ENCODE measurements at regions not wholly inside any gene's neighbourhood (a gene's known extent, or its start where the extent isn't known, plus 50 kb on each side); places are given as distances from the start of the nearest gene placed in this dataset.
"Not testable (repeated sequence)": the region's sequence is repeated elsewhere in the genome, so short reads cannot be mapped to it uniquely, and the experiment has no call there.

DNA sequence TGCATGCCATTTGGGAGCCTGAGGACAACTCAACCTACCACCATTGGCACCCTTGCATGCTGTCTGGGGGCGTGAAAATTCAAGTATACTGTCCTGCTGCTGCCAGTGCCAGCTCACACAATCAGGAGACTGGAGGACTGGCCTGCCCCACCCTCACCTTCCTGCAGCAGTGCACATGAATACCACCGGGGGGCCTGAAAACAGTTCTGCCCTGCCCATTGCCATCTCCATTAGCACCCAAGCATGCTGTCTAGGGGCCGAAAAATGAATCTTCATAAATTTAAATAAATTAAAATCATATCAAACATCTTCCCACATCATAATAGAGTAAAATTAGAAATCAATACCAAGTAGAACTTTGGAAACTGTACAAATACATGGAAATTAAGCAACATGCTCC is 322.1 kb upstream of the TMPRSS15 start:
- Histone ChIP-seq H3K27ac (no peak overlapping the region), H3K4me3 (no peak overlapping the region), H3K27me3 (no peaks in the 10 kb centered on the region), H3K36me3 (no peaks in the 10 kb centered on the region), H3K9me3 (peaks cover 0 to 6% (median 0%) of the 10 kb centered on the region in 12 donors), H3K4me1 (no peaks in the 10 kb centered on the region)
- no peak for TF ChIP-seq POLR2A (IDR thresholded peaks at IDR 0.05)
- WGBS, 4 donors, result 63 to 77% (median 70%) methylated on average over 3 of the region's 3 CpGs
- DNase-seq, result no peak
- intact Hi-C loops (cut with DNase I), result no loop called here
- no peak for ATAC-seq

DNA sequence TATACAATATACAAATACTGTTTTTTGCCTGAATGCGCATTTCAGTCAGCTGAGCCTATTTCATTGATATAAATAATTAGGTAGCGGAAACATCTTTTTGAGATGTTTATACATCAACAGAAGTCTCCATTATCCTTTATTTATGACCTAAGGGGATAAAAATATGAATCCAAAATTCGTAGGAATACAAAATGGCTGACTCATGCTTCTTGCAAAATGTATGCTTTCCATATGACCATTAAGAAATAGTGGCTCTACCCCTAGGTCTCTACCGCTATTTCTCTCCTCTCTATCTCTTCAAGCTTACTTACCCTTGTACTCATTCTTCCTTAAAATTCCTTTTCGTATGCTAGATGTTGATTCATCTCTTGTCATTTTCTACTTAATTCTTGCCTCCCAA is 338.4 kb upstream of the TMPRSS15 start:
- H3K36me3 ChIP-seq, result no peaks in the 10 kb centered on the region
- no peaks in the 10 kb centered on the region for H3K4me1 ChIP-seq
- intact Hi-C loops (cut with DNase I), result no loop called here
- ATAC-seq (no peak), DNase-seq (no peak)
- peaks cover 0 to 4% (median 0%) of the 10 kb centered on the region in 12 donors for H3K9me3 ChIP-seq
- H3K4me3 ChIP-seq, result no peak overlapping the region
- H3K27ac ChIP-seq, result no peak overlapping the region
- TF ChIP-seq POLR2A (IDR thresholded peaks at IDR 0.05) (no peak), CTCF (IDR thresholded peaks at IDR 0.05) (no peak)
- no peaks in the 10 kb centered on the region for H3K27me3 ChIP-seq
- WGBS, 4 donors, result 79 to 86% (median 81%) methylated on average over 5 of the region's 5 CpGs

GRCh38 chr21:18743531-18743930 is 339.9 kb upstream of the TMPRSS15 start:
- H3K4me1 ChIP-seq, result no peaks in the 10 kb centered on the region
- TF ChIP-seq POLR2A (IDR thresholded peaks at IDR 0.05) (no peak), CTCF (IDR thresholded peaks at IDR 0.05) (no peak)
- no peaks in the 10 kb centered on the region for H3K27me3 ChIP-seq
- ATAC-seq (no peak), DNase-seq (no peak)
- no peak overlapping the region for H3K27ac ChIP-seq
- peaks cover 0 to 4% (median 0%) of the 10 kb centered on the region in 12 donors for H3K9me3 ChIP-seq
- H3K4me3 ChIP-seq, result no peak overlapping the region
- intact Hi-C loops (cut with DNase I), result no loop called here
- no peaks in the 10 kb centered on the region for H3K36me3 ChIP-seq
- WGBS, 4 donors, result 62 to 77% (median 72%) methylated on average over 1 of the region's 1 CpG

GRCh38 chr21:18744840-18745239 is 341.3 kb upstream of the TMPRSS15 start:
- Histone ChIP-seq H3K9me3 (peaks cover 0 to 4% (median 0%) of the 10 kb centered on the region in 12 donors), H3K27ac (no peak overlapping the region), H3K27me3 (no peaks in the 10 kb centered on the region), H3K4me1 (no peaks in the 10 kb centered on the region), H3K36me3 (no peaks in the 10 kb centered on the region), H3K4me3 (no peak overlapping the region)
- no peak for DNase-seq
- no peak for TF ChIP-seq POLR2A (IDR thresholded peaks at IDR 0.05)
- TF ChIP-seq CTCF (IDR thresholded peaks at IDR 0.05), result no peak
- ATAC-seq, result no peak
- intact Hi-C loops (cut with DNase I), result no loop called here
- 33 to 45% (median 36%) methylated on average over 2 of the region's 2 CpGs for WGBS, 4 donors

- WGBS, 4 donors, result 85 to 92% (median 90%) methylated on average over 15 of the region's 15 CpGs
- H3K9me3 ChIP-seq; H3K4me3 ChIP-seq; DNase-seq; H3K27me3 ChIP-seq; ATAC-seq; H3K36me3 ChIP-seq; H3K27ac ChIP-seq; intact Hi-C loops (cut with DNase I); H3K4me1 ChIP-seq: not testable (repeated sequence)
Observed at GRCh38 chr21:18752894-18753293, 349.3 kb upstream of the TMPRSS15 start.

GRCh38 chr21:18756272-18756671 is 352.7 kb upstream of the TMPRSS15 start:
- H3K27me3 ChIP-seq; H3K36me3 ChIP-seq; H3K4me3 ChIP-seq; ATAC-seq; H3K27ac ChIP-seq; H3K4me1 ChIP-seq; intact Hi-C loops (cut with DNase I); DNase-seq; H3K9me3 ChIP-seq: not testable (repeated sequence)
- WGBS, 4 donors, result 62 to 77% (median 72%) methylated on average over 4 of the region's 4 CpGs

Data from heart left ventricle (tissue), 16 donors.